ENCODE measurements at regions not wholly inside any gene's neighbourhood (a gene's known extent, or its start where the extent isn't known, plus 50 kb on each side); places are given as distances from the start of the nearest gene placed in this dataset.

GRCh38 chr1:47630346-47630745, 192.5 kb downstream of the FOXD2 start:
- no peak for DNase-seq (ENCODE audit: low read depth in 3 of 3)

- DNase-seq (ENCODE audit: low read depth in 3 of 3): no peak
Measured at GRCh38 chr1:47631411-47631995, 193.7 kb downstream of the FOXD2 start.

- DNase-seq (ENCODE audit: low read depth in 3 of 3): no peak
Measured at GRCh38 chr1:47635111-47635510, 197.3 kb downstream of the FOXD2 start.

GRCh38 chr1:47635597-47635996, 197.8 kb downstream of the FOXD2 start:
- no peak for DNase-seq (ENCODE audit: low read depth in 3 of 3)

- no peak for DNase-seq (ENCODE audit: low read depth in 3 of 3)
Measured at GRCh38 chr1:47637111-47637685, 199.4 kb downstream of the FOXD2 start.

- no peak for DNase-seq (ENCODE audit: low read depth in 3 of 3)
Measured at GRCh38 chr1:47638240-47638639, 200.4 kb downstream of the FOXD2 start.

GRCh38 chr1:47638713-47639112, 200.9 kb downstream of the FOXD2 start:
- no peak for DNase-seq (ENCODE audit: low read depth in 3 of 3)

GRCh38 chr1:47643306-47644211, 205.7 kb downstream of the FOXD2 start:
- DNase-seq (ENCODE audit: low read depth in 3 of 3): no peak

- DNase-seq (ENCODE audit: low read depth in 3 of 3): no peak
Measured at GRCh38 chr1:47644212-47644573, 206.3 kb downstream of the FOXD2 start.

GRCh38 chr1:47645151-47645550, 207.3 kb downstream of the FOXD2 start:
- DNase-seq (ENCODE audit: low read depth in 3 of 3): no peak

GRCh38 chr1:47646676-47647075, 208.8 kb downstream of the FOXD2 start:
- DNase-seq (ENCODE audit: low read depth in 3 of 3): no peak

GRCh38 chr1:47647327-47647845, 209.5 kb downstream of the FOXD2 start:
- DNase-seq (ENCODE audit: low read depth in 3 of 3): no peak

- DNase-seq (ENCODE audit: low read depth in 3 of 3): no peak
Measured at GRCh38 chr1:47650205-47650604, 212.4 kb downstream of the FOXD2 start.

- DNase-seq (ENCODE audit: low read depth in 3 of 3): no peak
Measured at GRCh38 chr1:47650611-47651010, 212.8 kb downstream of the FOXD2 start.

- DNase-seq (ENCODE audit: low read depth in 3 of 3): no peak
Measured at GRCh38 chr1:47651311-47652089, 213.7 kb downstream of the FOXD2 start.

GRCh38 chr1:47655521-47656300, 217.9 kb downstream of the FOXD2 start:
- DNase-seq (ENCODE audit: low read depth in 3 of 3): no peak

GRCh38 chr1:47656719-47657685, 219.2 kb downstream of the FOXD2 start:
- no peak for DNase-seq (ENCODE audit: low read depth in 3 of 3)

GRCh38 chr1:47658161-47658920, 220.5 kb downstream of the FOXD2 start:
- no peak for DNase-seq (ENCODE audit: low read depth in 3 of 3)

GRCh38 chr1:47659146-47659545, 221.3 kb downstream of the FOXD2 start:
- DNase-seq (ENCODE audit: low read depth in 3 of 3): no peak
